ENCODE measurements at regions not wholly inside any gene's neighbourhood (a gene's known extent, or its start where the extent isn't known, plus 50 kb on each side); places are given as distances from the start of the nearest gene placed in this dataset.

- DNase-seq (ENCODE audit: low read depth, low spot score), result no peak
- no TSS peak for BruUV-seq (replicated peaks)
- intact Hi-C loops (cut with micrococcal nuclease) (no loop called here), dilution Hi-C loops (cut with MboI; ENCODE audit: extremely low pct_ligation_motif_present, low sequenced_read_pairs) (no loop called here)
- Histone ChIP-seq H3K79me2 (ENCODE audit: control insufficient read depth, insufficient read depth, low read length) (no peaks in the 10 kb centered on the region), H3K9me1 (replicated peaks; ENCODE audit: control insufficient read depth, extremely low read depth, insufficient read depth, low read length) (no peaks in the 10 kb centered on the region), H3K27ac (ENCODE audit: insufficient read depth, low read depth, low read length) (no peak overlapping the region), H3K4me1 (ENCODE audit: control insufficient read depth, extremely low read depth, insufficient read depth, low read length) (no peaks in the 10 kb centered on the region), H3K9ac (replicated peaks; ENCODE audit: extremely low read depth, insufficient read depth, low read length) (no peak overlapping the region), H3K4me2 (ENCODE audit: insufficient read depth, low read length) (no peak overlapping the region), H4K20me1 (replicated peaks; ENCODE audit: control insufficient read depth, extremely low read depth, insufficient read depth, low read length) (no peaks in the 10 kb centered on the region), H2AFZ (ENCODE audit: low read depth, low read length) (no peak overlapping the region), H3K9me3 (replicated peaks; ENCODE audit: control insufficient read depth, insufficient read depth, low read length) (no peaks in the 10 kb centered on the region), H3K36me3 (ENCODE audit: control insufficient read depth in 2 of 2, extremely low read depth in 1 of 2, insufficient read depth in 2 of 2, low read length in 2 of 2) (no peaks in the 10 kb centered on the region), H3K4me3 (replicated peaks in 1 of 3; ENCODE audit: insufficient read depth in 1 of 3, low read depth in 1 of 3, low read length in 3 of 3) (no peak overlapping the region), H3K27me3 (ENCODE audit: control insufficient read depth in 2 of 2, insufficient read depth in 2 of 2, low read length in 2 of 2) (no peaks in the 10 kb centered on the region)
- POLR2A ChIA-PET, result no interaction called here
- TF ChIP-seq CTCF (IDR thresholded peaks at IDR 0.05; ENCODE audit: extremely low read depth in 1 of 2, insufficient read depth in 1 of 2, low read depth in 1 of 2, low read length in 2 of 2) (no peak), MYC (IDR thresholded peaks at IDR 0.05; ENCODE audit: low read depth, low read length) (no peak), EZH2 (IDR thresholded peaks at IDR 0.05; ENCODE audit: borderline replicate concordance, low read depth, low read length, severe bottlenecking) (no peak), POLR2AphosphoS5 (IDR thresholded peaks at IDR 0.05; ENCODE audit: insufficient read depth, low read depth, low read length) (no peak), JUN (IDR thresholded peaks at IDR 0.05; ENCODE audit: borderline replicate concordance, insufficient read depth, insufficient read length, low read depth) (no peak), GATA2 (IDR thresholded peaks at IDR 0.05; ENCODE audit: insufficient read depth, insufficient read length, low read depth, low read length) (no peak), POLR2A (IDR thresholded peaks at IDR 0.05; ENCODE audit: low read depth, low read length) (no peak), FOS (IDR thresholded peaks at IDR 0.05; ENCODE audit: borderline replicate concordance, insufficient read depth, low read length) (no peak), MAX (IDR thresholded peaks at IDR 0.05; ENCODE audit: insufficient read depth, insufficient read length) (no peak)
- no peak for FAIRE-seq
- CTCF ChIA-PET, result no interaction called here
Observed at GRCh38 chr2:150643114-150643725, 155.8 kb upstream of the RND3 start.

Measured in endothelial cell of umbilical vein (primary cell).